HepG2 (cell line): ENCODE measurements at regions not wholly inside any gene's neighbourhood (a gene's known extent, or its start where the extent isn't known, plus 50 kb on each side); places are given as distances from the start of the nearest gene placed in this dataset.
A peak's percentile ranks its signal among the peaks of the same experiment; 100 is the strongest.

Experiments
- ATAC-seq: fragments of 200-7000 bp; cut with Tn5 transposase; 3 replicates; pipeline ENCODE4 v1.9.1; 2020; ENCODE audit warnings: mild to moderate bottlenecking, moderate library complexity
- BruUV-seq: library from RNA; stranded (reverse); fragments of 400-500 nt; replicated peaks from 2 replicates; lab custom pipeline; 2021; lab: Mats Ljungman, UMichigan
- CTCF ChIA-PET: fragments of 300-600 bp; formaldehyde crosslinking; extraction: SDS; loops from one replicate; lab custom pipeline; 2021; ENCODE audit warnings: low total read pairs, inconsistent platforms, low intra/inter-chr PET ratio; lab: Yijun Ruan, JAX
- POLR2A ChIA-PET: fragments of 350-600 bp; sonication (Branson Sonifier 250); formaldehyde crosslinking; loops from one replicate; lab custom pipeline; 2020; ENCODE audit warnings: antibody characterized with exemption, inconsistent platforms; lab: Yijun Ruan, JAX
- DNase-seq: peaks from one replicate; pipeline ENCODE4 v3.0.0-alpha.2; 2015; ENCODE audit warnings: low spot score
- FAIRE-seq: peaks from 3 replicates; lab custom pipeline; 2011; peaks lifted over from hg19 to GRCh38; lab: Jason Lieb, UNC
- H2AFZ ChIP-seq: one replicate; pipeline ENCODE4 v1.6.1; 2011; ENCODE audit warnings: low read length, inconsistent platforms
- H3K27ac ChIP-seq: fragments of 300-600 bp; 3 replicates; pipeline ENCODE4 v1.8.0; 2011; ENCODE audit warnings: mixed run types, mild to moderate bottlenecking, mixed read lengths, low read length, inconsistent platforms; ENCODE audit not compliant: insufficient read depth; ENCODE audit errors: extremely low read length
- H3K27me3 ChIP-seq, 2 experiments: fragments of 200-600 bp in 1 of 2; 2 replicates in 1 of 2; 3 replicates in 1 of 2; pipeline versions ENCODE4 v1.6.0 to v1.8.0; 2011; ENCODE audit warnings: low read length in 2 of 2, mild to moderate bottlenecking in 2 of 2, moderate library complexity in 2 of 2, inconsistent platforms in 1 of 2; ENCODE audit not compliant: insufficient read depth in 2 of 2, control insufficient read depth in 1 of 2
- H3K36me3 ChIP-seq, 2 experiments: fragments of 200-600 bp in 1 of 2; replicated peaks in 1 of 2; 2 replicates in 1 of 2; 3 replicates in 1 of 2; pipeline versions ENCODE4 v1.5.1 to v1.8.0; 2011; ENCODE audit warnings: low read length in 2 of 2, inconsistent platforms in 1 of 2; ENCODE audit not compliant: insufficient read depth in 2 of 2, control insufficient read depth in 1 of 2
- H3K4me1 ChIP-seq: 2 replicates; pipeline ENCODE4 v1.5.1; 2012; ENCODE audit warnings: low read length, inconsistent platforms; ENCODE audit not compliant: insufficient read depth
- H3K4me2 ChIP-seq: 2 replicates; pipeline ENCODE4 v1.6.0; 2011; ENCODE audit warnings: low read depth, low read length, inconsistent platforms
- H3K4me3 ChIP-seq, 3 experiments: fragments of 200-600 bp in 1 of 3; sonication (generic), shearing (Covaris generic) in 1 of 3; replicated peaks in 1 of 3; 2 replicates each; pipeline ENCODE4 v1.5.1; 2011 to 2016; ENCODE audit warnings: low read length in 3 of 3, inconsistent platforms in 2 of 3, low read depth in 2 of 3, mild to moderate bottlenecking in 2 of 3, control low read depth in 1 of 3, mixed read lengths in 1 of 3; ENCODE audit not compliant: insufficient read depth in 1 of 3
- H3K79me2 ChIP-seq: one replicate; pipeline ENCODE4 v1.6.1; 2011; ENCODE audit warnings: low read length, inconsistent platforms; ENCODE audit not compliant: insufficient read depth
- H3K9ac ChIP-seq: 2 replicates; pipeline ENCODE4 v1.6.0; 2011; ENCODE audit warnings: mild to moderate bottlenecking, low read depth, low read length, inconsistent platforms; ENCODE audit not compliant: insufficient read depth
- H3K9me3 ChIP-seq: 2 replicates; pipeline ENCODE4 v1.5.1; 2012; ENCODE audit warnings: mild to moderate bottlenecking, low read length
- H4K20me1 ChIP-seq: 2 replicates; pipeline ENCODE4 v1.6.0; 2011; ENCODE audit warnings: inconsistent platforms, mild to moderate bottlenecking, low read length, moderate library complexity; ENCODE audit not compliant: insufficient read depth
- BHLHE40 ChIP-seq: IDR thresholded peaks from 2 replicates; pipeline ENCODE4 v1.6.1; 2011; ENCODE audit warnings: low read length, improper control_type of control experiment
- EP300 ChIP-seq, 3 experiments: sonication (generic) in 1 of 3; formaldehyde crosslinking in 1 of 3; IDR thresholded peaks; 2 replicates each; pipeline versions ENCODE4 v1.5.1 to v1.6.1; 2011 to 2020; ENCODE audit warnings: low read depth in 2 of 3, low read length in 2 of 3, borderline replicate concordance in 1 of 3, improper control_type of control experiment in 1 of 3, mild to moderate bottlenecking in 1 of 3, missing genetic modification reagents in 1 of 3, moderate library complexity in 1 of 3
- GATAD1 ChIP-seq: IDR thresholded peaks from 2 replicates; pipeline ENCODE4 v1.6.1; 2016; ENCODE audit warnings: missing genetic modification reagents, missing compliant biosample characterization
- NCOA2 ChIP-seq: sonication (generic); formaldehyde crosslinking; IDR thresholded peaks from 2 replicates; pipeline ENCODE4 v1.8.0; 2022; ENCODE audit warnings: inconsistent platforms
- NFE2 ChIP-seq: sonication (generic); formaldehyde crosslinking; IDR thresholded peaks from 2 replicates; pipeline ENCODE4 v1.4.0; 2020; ENCODE audit warnings: missing genetic modification reagents
- NFIB ChIP-seq: sonication (generic); formaldehyde crosslinking; IDR thresholded peaks from 2 replicates; pipeline ENCODE4 v1.9.0; 2021; ENCODE audit warnings: missing genetic modification reagents, mild to moderate bottlenecking, borderline replicate concordance
- TEAD3 ChIP-seq: optimal IDR thresholded peaks from 2 replicates; pipeline ENCODE3; 2016; ENCODE audit warnings: borderline replicate concordance
- YEATS4 ChIP-seq: sonication (generic); formaldehyde crosslinking; IDR thresholded peaks from 2 replicates; pipeline ENCODE4 v1.4.0; 2020; ENCODE audit warnings: missing genetic modification reagents, borderline replicate concordance
- ZNF12 ChIP-seq: sonication (generic); formaldehyde crosslinking; IDR thresholded peaks from 2 replicates; pipeline ENCODE4 v1.5.0; 2020; ENCODE audit warnings: missing genetic modification reagents
- ZNF160 ChIP-seq: sonication (generic); formaldehyde crosslinking; IDR thresholded peaks from 2 replicates; pipeline ENCODE4 v1.8.0; 2022; ENCODE audit warnings: mild to moderate bottlenecking, inconsistent platforms, missing genetic modification reagents
- ZNF224 ChIP-seq: sonication (generic); formaldehyde crosslinking; IDR thresholded peaks from 2 replicates; pipeline ENCODE4 v1.5.0; 2020; ENCODE audit warnings: mild to moderate bottlenecking, missing genetic modification reagents
- ZNF557 ChIP-seq: sonication (generic); formaldehyde crosslinking; IDR thresholded peaks from 2 replicates; pipeline ENCODE4 v1.4.0; 2020; ENCODE audit warnings: missing genetic modification reagents
- ZNF644 ChIP-seq: IDR thresholded peaks from 2 replicates; pipeline ENCODE4 v1.6.1; 2016; ENCODE audit warnings: low read depth
- ZNF720 ChIP-seq: sonication (generic); formaldehyde crosslinking; IDR thresholded peaks from 2 replicates; pipeline ENCODE4 v1.4.0; 2020; ENCODE audit warnings: missing genetic modification reagents
- ZNF878 ChIP-seq: sonication (generic); formaldehyde crosslinking; IDR thresholded peaks from 2 replicates; pipeline ENCODE4 v1.8.1; 2023; ENCODE audit warnings: mild to moderate bottlenecking, missing genetic modification reagents, moderate library complexity
- WGBS: methylation state at CpG from one replicate; pipeline ENCODE4 v1.1.6; 2017; ENCODE audit warnings: low lambda C conversion rate; 5-methylcytosine and 5-hydroxymethylcytosine counted together
- in situ Hi-C: cut with HindIII; loops from 2 replicates; pipeline ENCODE4 v1.10.0; 2017; ENCODE audit warnings: low pct_unique_long_range_greater_than_20kb; ENCODE audit not compliant: extremely low pct_ligation_motif_present
- intact Hi-C: fragments of 100-400 bp; cut with micrococcal nuclease; formaldehyde crosslinking; loops from one replicate; pipeline ENCODE4 v1.10.0; 2022; ENCODE audit not compliant: unreplicated experiment
- TF ChIP-seq, protein P1 (sequence below): sonication (generic); formaldehyde crosslinking; IDR thresholded peaks from 2 replicates; pipeline ENCODE4 v1.4.0; 2020; ENCODE audit warnings: mild to moderate bottlenecking, missing genetic modification reagents
- TF ChIP-seq, protein P2 (sequence below): sonication (generic); formaldehyde crosslinking; IDR thresholded peaks from 2 replicates; pipeline ENCODE4 v1.9.0; 2022; ENCODE audit warnings: missing genetic modification reagents, mild to moderate bottlenecking, borderline replicate concordance

DNA sequence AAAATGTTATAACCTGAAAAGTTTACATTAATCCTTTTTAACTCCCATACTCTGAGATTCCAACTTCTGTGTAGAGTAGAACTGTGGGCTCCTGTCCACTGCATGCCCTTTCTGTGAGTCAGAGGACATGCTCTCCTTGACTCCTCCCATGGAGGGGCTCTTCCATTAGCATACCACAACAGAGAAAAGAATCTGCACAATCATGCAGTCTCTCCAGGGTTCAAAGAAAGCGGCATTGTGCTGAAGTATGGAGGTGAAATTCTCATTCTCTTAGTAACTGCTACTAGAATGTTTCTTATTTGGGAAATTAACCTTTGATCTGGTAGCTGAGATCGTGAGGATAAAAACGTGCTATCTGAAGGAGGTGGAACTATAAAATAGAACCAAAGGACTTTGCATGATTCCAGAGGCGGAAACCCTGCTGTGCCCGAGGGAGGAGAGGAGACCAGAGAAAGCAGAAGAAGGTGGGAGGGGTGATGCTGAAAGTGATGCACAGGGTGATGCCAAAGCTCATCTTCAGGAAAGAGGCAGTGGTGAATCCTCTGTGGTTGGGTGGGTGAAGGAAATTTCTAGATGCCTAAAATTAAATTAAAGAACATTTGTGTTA lies 202.2 kb upstream of the PCSK2 start (continued):
- TF ChIP-seq NFE2 (CRISPR knock-in tag), result peak; percentile 87
- no peak for TF ChIP-seq ZNF160
- TF ChIP-seq, protein P1, sequence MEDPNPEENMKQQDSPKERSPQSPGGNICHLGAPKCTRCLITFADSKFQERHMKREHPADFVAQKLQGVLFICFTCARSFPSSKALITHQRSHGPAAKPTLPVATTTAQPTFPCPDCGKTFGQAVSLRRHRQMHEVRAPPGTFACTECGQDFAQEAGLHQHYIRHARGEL (CRISPR knock-in tag), result no peak
- no peak for TF ChIP-seq YEATS4 (CRISPR knock-in tag)
- no peak for TF ChIP-seq EP300 (IDR thresholded peaks at IDR 0.05; ENCODE audit: low read depth in 2 of 2, low read length in 2 of 2)
- peak; percentile 29; the same call in 1 of the 2 replicates for TF ChIP-seq EP300 (CRISPR knock-in tag; IDR thresholded peaks at IDR 0.05; ENCODE audit: borderline replicate concordance)
- TF ChIP-seq NCOA2 (CRISPR knock-in tag), result no peak
- TF ChIP-seq BHLHE40, result peak; percentile 44; the same call in 1 of the 2 replicates
- no peak for TF ChIP-seq ZNF644 (CRISPR knock-in tag)

DNA sequence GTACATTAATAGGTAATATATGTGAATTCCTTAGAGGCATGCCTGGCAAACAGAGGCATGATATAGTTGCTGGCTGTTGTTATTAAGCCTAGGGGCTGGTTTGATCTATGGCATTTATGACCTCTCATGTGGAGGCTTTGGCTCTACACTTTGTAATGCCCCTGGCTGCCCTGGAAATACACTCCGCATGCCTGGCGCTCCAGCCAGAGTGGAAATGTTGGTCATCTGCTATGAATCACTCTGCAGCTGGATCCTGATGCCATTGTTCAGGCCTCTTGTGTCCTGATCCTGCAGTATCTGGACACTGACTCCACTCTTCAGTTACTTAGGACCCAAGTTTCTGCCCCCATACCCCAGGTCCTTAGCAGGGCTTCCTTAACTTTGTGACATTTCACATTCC lies 200.5 kb upstream of the PCSK2 start:
- WGBS, result 83% methylated on average over 2 of the region's 2 CpGs
- in situ Hi-C loops (no loop called here), intact Hi-C loops (loop anchor here (10.0 kb wide), 1 partner anchor 708 kb away; no protein-coding TSS in a partner anchor)

More for the DNA sequence above, 200.5 kb upstream of the PCSK2 start:
- Histone ChIP-seq H3K27me3 (no peaks in the 10 kb centered on the region), H3K4me2 (no peak overlapping the region), H2AFZ (no peak overlapping the region), H3K27ac (no peak overlapping the region), H3K4me1 (no peaks in the 10 kb centered on the region), H4K20me1 (no peaks in the 10 kb centered on the region), H3K79me2 (no peaks in the 10 kb centered on the region), H3K4me3 (no peak overlapping the region), H3K9ac (no peak overlapping the region), H3K36me3 (no peaks in the 10 kb centered on the region), H3K9me3 (no peaks in the 10 kb centered on the region)
- DNase-seq, result no peak
- no peak for ATAC-seq
- TF ChIP-seq ZNF557 (CRISPR knock-in tag) (no peak), TEAD3 (CRISPR knock-in tag) (no peak), NFIB (CRISPR knock-in tag) (no peak), ZNF224 (no peak), GATAD1 (no peak), ZNF720 (CRISPR knock-in tag) (no peak), ZNF878 (CRISPR knock-in tag) (no peak), ZNF12 (CRISPR knock-in tag) (no peak)
- TF ChIP-seq, protein P2, sequence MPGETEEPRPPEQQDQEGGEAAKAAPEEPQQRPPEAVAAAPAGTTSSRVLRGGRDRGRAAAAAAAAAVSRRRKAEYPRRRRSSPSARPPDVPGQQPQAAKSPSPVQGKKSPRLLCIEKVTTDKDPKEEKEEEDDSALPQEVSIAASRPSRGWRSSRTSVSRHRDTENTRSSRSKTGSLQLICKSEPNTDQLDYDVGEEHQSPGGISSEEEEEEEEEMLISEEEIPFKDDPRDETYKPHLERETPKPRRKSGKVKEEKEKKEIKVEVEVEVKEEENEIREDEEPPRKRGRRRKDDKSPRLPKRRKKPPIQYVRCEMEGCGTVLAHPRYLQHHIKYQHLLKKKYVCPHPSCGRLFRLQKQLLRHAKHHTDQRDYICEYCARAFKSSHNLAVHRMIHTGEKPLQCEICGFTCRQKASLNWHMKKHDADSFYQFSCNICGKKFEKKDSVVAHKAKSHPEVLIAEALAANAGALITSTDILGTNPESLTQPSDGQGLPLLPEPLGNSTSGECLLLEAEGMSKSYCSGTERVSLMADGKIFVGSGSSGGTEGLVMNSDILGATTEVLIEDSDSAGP, result no peak
- FAIRE-seq, result no peak
- no TSS peak for BruUV-seq
- CTCF ChIA-PET, result no interaction called here
- POLR2A ChIA-PET, result no interaction called here
